ENCODE measurements at regions not wholly inside any gene's neighbourhood (a gene's known extent, or its start where the extent isn't known, plus 50 kb on each side); places are given as distances from the start of the nearest gene placed in this dataset.

DNA sequence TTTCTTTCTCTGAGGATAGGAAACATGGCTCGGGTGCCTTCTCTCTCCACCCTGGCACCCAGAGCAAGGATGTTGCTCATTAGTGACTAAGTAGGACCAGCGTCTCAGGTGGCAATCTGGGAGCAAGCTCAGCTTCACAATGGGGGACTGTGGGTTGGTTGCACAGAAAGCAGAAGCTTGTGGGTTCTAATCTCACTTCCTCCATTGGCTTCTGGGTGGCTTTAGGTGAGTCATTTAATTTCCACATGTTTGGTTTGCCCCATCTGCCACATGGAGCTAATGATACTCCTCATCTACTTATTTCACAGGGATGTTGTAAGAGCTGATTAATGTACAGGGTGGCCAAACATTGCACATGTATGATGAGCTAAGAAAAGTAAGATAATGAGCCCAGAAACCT is 54.8 kb upstream of the AKIRIN2 start:
- Histone ChIP-seq H3K9me3 (ENCODE audit: control insufficient read depth, low read depth, low read length) (no peaks in the 10 kb centered on the region), H2BK120ac (ENCODE audit: low read depth, low read length, poor library complexity, severe bottlenecking) (no peak overlapping the region), H3K4me2 (ENCODE audit: insufficient read depth, insufficient read length, low read length) (no peak overlapping the region), H3K27ac (ENCODE audit: insufficient read length, low read depth, low read length) (no peak overlapping the region), H2BK5ac (ENCODE audit: insufficient read length, low read length) (no peak overlapping the region), H3K23ac (ENCODE audit: insufficient read length, low read depth, low read length) (no peak overlapping the region), H3K18ac (ENCODE audit: insufficient read length, low read depth, low read length) (no peak overlapping the region), H4K91ac (ENCODE audit: insufficient read length, low read depth, low read length) (no peak overlapping the region), H3K9ac (ENCODE audit: extremely low read depth, insufficient read length, low read length) (no peak overlapping the region), H3K4me1 (ENCODE audit: insufficient read depth, low read length) (no peaks in the 10 kb centered on the region; the same call in 1 of the 2 replicates), H2AFZ (ENCODE audit: low read length) (no peak overlapping the region), H3K56ac (ENCODE audit: insufficient read length, low read depth, low read length) (no peak overlapping the region), H2BK20ac (ENCODE audit: low read depth, low read length, poor library complexity, severe bottlenecking) (no peak overlapping the region), H4K20me1 (ENCODE audit: control insufficient read depth, insufficient read depth, insufficient read length) (no peaks in the 10 kb centered on the region), H2BK12ac (ENCODE audit: insufficient read length, low read depth, low read length) (no peak overlapping the region), H3K79me1 (ENCODE audit: insufficient read depth, low read depth, low read length, poor library complexity, severe bottlenecking) (no peaks in the 10 kb centered on the region), H2AK5ac (ENCODE audit: insufficient read length, low read length) (no peak overlapping the region), H3K4ac (ENCODE audit: low read depth, low read length) (no peak overlapping the region), H3K14ac (ENCODE audit: insufficient read depth, low read length) (no peak overlapping the region), H3K79me2 (ENCODE audit: insufficient read depth, low read length) (no peaks in the 10 kb centered on the region), H3K23me2 (ENCODE audit: insufficient read length, low read depth, low read length, poor library complexity, severe bottlenecking) (no peaks in the 10 kb centered on the region), H2BK15ac (ENCODE audit: low read depth, low read length) (no peak overlapping the region), H3K27me3 (ENCODE audit: insufficient read depth, low read length) (no peaks in the 10 kb centered on the region), H3T11ph (ENCODE audit: low read length) (no peak overlapping the region), H4K5ac (ENCODE audit: insufficient read length, low read depth, low read length) (no peak overlapping the region), H4K8ac (replicated peaks; ENCODE audit: insufficient read length, low read depth, low read length) (no peak overlapping the region)
- no peak overlapping the region for H3K4me3 Mint-ChIP-seq
- peaks cover 0 to 4% (median 4%) of the 10 kb centered on the region in 3 experiments; a peak in 2 of 7 replicates for H3K36me3 Mint-ChIP-seq (ENCODE audit: insufficient read depth in 1 of 3, low read depth in 3 of 3)
- peaks cover 3 to 7% of the 10 kb centered on the region in 2 experiments; a peak in 3 of 5 replicates for H3K9me3 Mint-ChIP-seq
- peaks cover 12 to 16% of the 10 kb centered on the region in 2 experiments for H3K4me1 Mint-ChIP-seq
- no CpG with 5 or more reads among the region's 2 CpGs for WGBS (ENCODE audit: extremely low coverage, insufficient read length, low lambda C conversion rate)
- DNase-seq, result no peak
- no peaks in the 10 kb centered on the region; the same call in 1 of the 2 replicates for H3K27me3 Mint-ChIP-seq (ENCODE audit: low read depth)
- TF ChIP-seq, protein P1, sequence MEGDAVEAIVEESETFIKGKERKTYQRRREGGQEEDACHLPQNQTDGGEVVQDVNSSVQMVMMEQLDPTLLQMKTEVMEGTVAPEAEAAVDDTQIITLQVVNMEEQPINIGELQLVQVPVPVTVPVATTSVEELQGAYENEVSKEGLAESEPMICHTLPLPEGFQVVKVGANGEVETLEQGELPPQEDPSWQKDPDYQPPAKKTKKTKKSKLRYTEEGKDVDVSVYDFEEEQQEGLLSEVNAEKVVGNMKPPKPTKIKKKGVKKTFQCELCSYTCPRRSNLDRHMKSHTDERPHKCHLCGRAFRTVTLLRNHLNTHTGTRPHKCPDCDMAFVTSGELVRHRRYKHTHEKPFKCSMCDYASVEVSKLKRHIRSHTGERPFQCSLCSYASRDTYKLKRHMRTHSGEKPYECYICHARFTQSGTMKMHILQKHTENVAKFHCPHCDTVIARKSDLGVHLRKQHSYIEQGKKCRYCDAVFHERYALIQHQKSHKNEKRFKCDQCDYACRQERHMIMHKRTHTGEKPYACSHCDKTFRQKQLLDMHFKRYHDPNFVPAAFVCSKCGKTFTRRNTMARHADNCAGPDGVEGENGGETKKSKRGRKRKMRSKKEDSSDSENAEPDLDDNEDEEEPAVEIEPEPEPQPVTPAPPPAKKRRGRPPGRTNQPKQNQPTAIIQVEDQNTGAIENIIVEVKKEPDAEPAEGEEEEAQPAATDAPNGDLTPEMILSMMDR (conservative IDR thresholded peaks at IDR 0.05), result no peak
- 0 out of 7 replicates have a peak overlapping the region, but pooled peaks of 1 of the 3 experiments have one; percentile 9 for H3K27ac Mint-ChIP-seq
